C4-2B (cell line): ENCODE measurements at regions not wholly inside any gene's neighbourhood (a gene's known extent, or its start where the extent isn't known, plus 50 kb on each side); places are given as distances from the start of the nearest gene placed in this dataset.

ENCODE experiments used
- H3K27ac ChIP-seq: fragments of 450-650 bp; 2 replicates; pipeline ENCODE4 v1.5.1; 2017
- ZFX ChIP-seq: fragments of 450-650 bp; IDR thresholded peaks from 2 replicates; pipeline ENCODE4 v1.6.1; 2017
- TF ChIP-seq, protein P1 (sequence below): fragments of 450-650 bp; conservative IDR thresholded peaks from 2 replicates; pipeline ENCODE4 v1.5.1; 2017; ENCODE audit warnings: mild to moderate bottlenecking

DNA sequence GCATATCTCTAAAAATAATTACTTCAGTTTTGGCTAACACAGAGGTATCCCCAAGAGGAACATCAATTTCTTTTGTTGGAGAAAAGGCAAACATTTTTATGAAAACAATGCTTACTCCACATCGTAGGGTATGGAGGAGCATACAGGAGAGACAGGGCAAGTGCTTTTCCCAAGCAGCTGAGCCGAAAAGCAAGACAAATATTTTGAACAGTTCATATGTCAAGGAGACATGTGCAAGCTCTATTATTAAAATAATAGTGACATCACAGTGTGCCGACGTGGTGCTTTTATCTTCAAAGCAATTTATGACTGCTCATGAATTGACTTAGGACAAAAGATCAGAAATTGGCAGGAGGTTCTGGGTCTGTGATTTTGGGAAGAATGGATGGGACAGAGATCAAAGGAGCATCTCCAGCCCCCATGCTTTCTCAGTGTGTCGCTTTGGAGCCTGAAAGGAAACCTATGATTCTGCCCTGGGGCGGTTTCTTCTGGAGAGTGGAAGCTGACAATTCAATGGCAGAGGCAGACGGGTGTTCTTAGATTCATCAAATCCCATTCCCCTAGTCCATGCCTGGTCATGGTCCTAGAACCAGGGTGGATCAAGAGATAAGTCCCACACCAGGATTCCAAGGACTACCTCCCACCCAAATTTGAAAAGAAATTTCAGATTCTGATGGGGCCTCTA lies 97.1 kb downstream of the JCAD start:
- TF ChIP-seq ZFX = no peak
- TF ChIP-seq, protein P1, sequence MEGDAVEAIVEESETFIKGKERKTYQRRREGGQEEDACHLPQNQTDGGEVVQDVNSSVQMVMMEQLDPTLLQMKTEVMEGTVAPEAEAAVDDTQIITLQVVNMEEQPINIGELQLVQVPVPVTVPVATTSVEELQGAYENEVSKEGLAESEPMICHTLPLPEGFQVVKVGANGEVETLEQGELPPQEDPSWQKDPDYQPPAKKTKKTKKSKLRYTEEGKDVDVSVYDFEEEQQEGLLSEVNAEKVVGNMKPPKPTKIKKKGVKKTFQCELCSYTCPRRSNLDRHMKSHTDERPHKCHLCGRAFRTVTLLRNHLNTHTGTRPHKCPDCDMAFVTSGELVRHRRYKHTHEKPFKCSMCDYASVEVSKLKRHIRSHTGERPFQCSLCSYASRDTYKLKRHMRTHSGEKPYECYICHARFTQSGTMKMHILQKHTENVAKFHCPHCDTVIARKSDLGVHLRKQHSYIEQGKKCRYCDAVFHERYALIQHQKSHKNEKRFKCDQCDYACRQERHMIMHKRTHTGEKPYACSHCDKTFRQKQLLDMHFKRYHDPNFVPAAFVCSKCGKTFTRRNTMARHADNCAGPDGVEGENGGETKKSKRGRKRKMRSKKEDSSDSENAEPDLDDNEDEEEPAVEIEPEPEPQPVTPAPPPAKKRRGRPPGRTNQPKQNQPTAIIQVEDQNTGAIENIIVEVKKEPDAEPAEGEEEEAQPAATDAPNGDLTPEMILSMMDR = no peak
- H3K27ac ChIP-seq = no peak overlapping the region

DNA sequence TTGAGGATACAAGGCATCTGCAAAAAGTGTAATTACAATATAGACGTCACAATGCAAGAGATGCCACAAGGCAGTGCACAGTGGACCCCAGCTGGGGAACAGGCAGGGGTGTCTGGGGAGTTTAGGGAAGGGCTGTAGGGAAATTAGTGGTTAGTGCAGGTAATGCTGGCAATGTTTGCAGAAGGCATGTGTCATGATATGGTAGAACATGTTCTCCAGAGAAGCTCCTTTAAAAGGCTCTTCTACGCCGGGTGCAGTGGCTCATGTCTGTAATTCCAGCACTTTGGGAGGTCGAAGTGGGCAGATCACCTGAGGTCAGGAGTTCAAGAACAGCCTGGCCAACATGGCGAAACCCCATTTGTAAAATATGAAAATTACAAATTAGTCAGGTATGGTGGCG lies 98.0 kb downstream of the JCAD start:
- no peak for TF ChIP-seq ZFX
- TF ChIP-seq, protein P1 = no peak
- no peak overlapping the region for H3K27ac ChIP-seq

DNA sequence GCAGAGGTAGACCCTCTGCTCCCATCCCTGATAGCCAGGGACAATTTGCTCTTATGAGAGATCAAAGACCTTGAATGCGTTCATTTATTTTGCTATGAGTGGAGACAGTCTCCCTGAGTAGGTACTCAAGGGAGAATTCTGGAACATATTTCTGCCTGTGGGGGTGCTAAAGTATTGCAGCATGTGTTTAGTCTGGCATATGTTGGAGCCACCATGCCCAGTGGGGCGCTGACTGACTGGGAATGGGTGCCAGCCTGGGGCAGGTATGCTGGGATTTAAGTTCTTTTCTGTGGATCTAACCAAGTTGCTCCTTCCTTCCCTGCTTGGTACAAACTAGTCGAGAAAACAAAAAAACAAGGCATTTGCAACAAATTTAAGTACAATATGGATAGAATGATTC lies 99.1 kb downstream of the JCAD start:
- TF ChIP-seq, protein P1 = no peak
- no peak for TF ChIP-seq ZFX
- no peak overlapping the region for H3K27ac ChIP-seq

DNA sequence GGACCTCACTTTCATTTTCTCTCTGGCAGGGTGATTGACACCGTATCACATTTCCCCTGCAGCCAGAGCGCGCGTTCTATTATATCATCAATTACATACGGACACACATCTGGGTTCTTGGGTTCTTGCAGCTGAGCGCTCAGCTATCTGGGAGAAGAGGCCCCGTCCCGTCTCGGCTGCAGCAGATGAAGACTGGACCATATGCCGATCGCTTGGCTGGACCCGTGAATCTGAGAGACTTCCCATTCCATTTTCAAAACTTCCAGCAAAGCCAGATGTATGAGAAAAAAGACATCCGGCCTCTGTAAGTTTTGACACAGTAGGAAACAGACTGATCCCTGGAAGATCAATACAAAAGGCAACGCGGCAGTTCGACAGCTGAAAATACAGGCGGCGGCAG lies 99.8 kb downstream of the JCAD start:
- H3K27ac ChIP-seq = no peak overlapping the region
- no peak for TF ChIP-seq ZFX

DNA sequence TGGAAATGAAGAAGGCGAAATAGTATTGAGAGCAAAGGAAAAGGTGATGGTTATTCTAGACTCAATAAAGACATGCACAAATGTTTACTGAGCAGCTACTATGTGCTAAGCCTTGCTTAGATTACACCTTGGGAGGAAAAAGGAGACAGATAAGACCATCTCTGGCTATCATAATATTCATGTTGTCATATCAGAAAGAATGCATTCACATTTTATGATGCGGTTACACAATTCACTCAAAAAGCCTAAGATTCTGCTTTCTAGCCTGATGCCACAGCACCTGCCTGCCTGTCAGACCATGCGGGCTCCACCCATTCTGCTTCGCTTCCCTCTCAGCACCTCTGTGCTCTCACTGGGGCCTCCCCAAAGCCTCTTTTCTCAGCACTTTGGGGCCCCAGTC lies 100.9 kb downstream of the JCAD start:
- no peak overlapping the region for H3K27ac ChIP-seq
- TF ChIP-seq, protein P1 = no peak
- TF ChIP-seq ZFX = no peak

DNA sequence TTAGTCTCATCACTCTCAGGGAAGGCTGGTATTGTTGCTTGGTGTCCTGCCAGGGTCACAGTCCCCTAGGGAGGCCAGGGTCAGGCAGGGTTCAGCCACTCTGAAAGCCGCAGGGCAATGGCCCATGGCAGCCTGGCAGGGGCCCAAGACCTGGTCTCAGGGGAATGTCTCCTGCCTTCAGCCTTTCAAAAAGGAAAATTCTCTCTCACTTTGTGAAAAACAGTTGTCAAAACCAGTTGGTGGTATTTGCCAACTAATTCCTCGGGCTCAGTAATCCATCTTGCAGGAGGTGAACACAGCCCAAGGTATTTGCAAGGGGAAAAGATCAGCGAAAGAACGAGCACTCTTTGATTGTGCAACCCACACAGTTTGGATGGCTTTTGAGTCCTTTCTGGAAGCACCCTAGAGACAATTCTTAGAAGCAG lies 101.5 kb downstream of the JCAD start:
- no peak for TF ChIP-seq ZFX
- TF ChIP-seq, protein P1 = no peak
- no peak overlapping the region for H3K27ac ChIP-seq

GRCh38 chr10:29957236-29957635 lies 102.2 kb downstream of the JCAD start:
- TF ChIP-seq ZFX = no peak
- TF ChIP-seq, protein P1 = no peak
- H3K27ac ChIP-seq = no peak overlapping the region

GRCh38 chr10:29956335-29956924 lies 103.0 kb downstream of the JCAD start:
- TF ChIP-seq, protein P1 = no peak
- H3K27ac ChIP-seq = no peak overlapping the region
